NCI-H2227 (cell line): ENCODE measurements at regions not wholly inside any gene's neighbourhood (a gene's known extent, or its start where the extent isn't known, plus 50 kb on each side); places are given as distances from the start of the nearest gene placed in this dataset.

Source experiments
- DNase-seq: peaks from one replicate; lab custom pipeline; 2025; ENCODE audit not compliant: unreplicated experiment; lab: John Stamatoyannopoulos, UW

GRCh38 chr4:129668092-129668491 lies 572.1 kb downstream of the C4orf33 start:
- no peak for DNase-seq

- no peak for DNase-seq
Measured at GRCh38 chr4:129672941-129673340, 577.0 kb downstream of the C4orf33 start.

- no peak for DNase-seq
Measured at GRCh38 chr4:129675036-129675435, 579.1 kb downstream of the C4orf33 start.

GRCh38 chr4:129676934-129677333 lies 581.0 kb downstream of the C4orf33 start:
- DNase-seq, result no peak

- DNase-seq, result no peak
Measured at GRCh38 chr4:129682586-129682985, 586.6 kb downstream of the C4orf33 start.

GRCh38 chr4:129707949-129708348 lies 612.0 kb downstream of the C4orf33 start:
- DNase-seq, result no peak

GRCh38 chr4:129708784-129709183 lies 612.8 kb downstream of the C4orf33 start:
- no peak for DNase-seq

GRCh38 chr4:129738175-129738574 lies 642.2 kb downstream of the C4orf33 start:
- DNase-seq, result no peak

- no peak for DNase-seq
Measured at GRCh38 chr4:129747756-129748155, 651.8 kb downstream of the C4orf33 start.

GRCh38 chr4:129748991-129749390 lies 653.0 kb downstream of the C4orf33 start:
- DNase-seq, result no peak

- no peak for DNase-seq
Measured at GRCh38 chr4:129751646-129752045, 655.7 kb downstream of the C4orf33 start.

- no peak for DNase-seq
Measured at GRCh38 chr4:129783596-129783995, 687.6 kb downstream of the C4orf33 start.

GRCh38 chr4:129788486-129788885 lies 692.5 kb downstream of the C4orf33 start:
- DNase-seq, result peak; percentile 30

- peak; percentile 1 for DNase-seq
Measured at GRCh38 chr4:129804461-129804981, 708.6 kb downstream of the C4orf33 start.

GRCh38 chr4:129806986-129807385 lies 711.0 kb downstream of the C4orf33 start:
- DNase-seq, result no peak

GRCh38 chr4:129808242-129808641 lies 712.3 kb downstream of the C4orf33 start:
- DNase-seq, result no peak

- DNase-seq, result no peak
Measured at GRCh38 chr4:129821073-129821472, 725.1 kb downstream of the C4orf33 start.

GRCh38 chr4:129821963-129822362 lies 726.0 kb downstream of the C4orf33 start:
- DNase-seq, result no peak

- DNase-seq, result no peak
Measured at GRCh38 chr4:129822701-129823100, 726.7 kb downstream of the C4orf33 start.

- no peak for DNase-seq
Measured at GRCh38 chr4:129823105-129823504, 727.2 kb downstream of the C4orf33 start.

GRCh38 chr4:129829373-129829772 lies 733.4 kb downstream of the C4orf33 start:
- DNase-seq, result no peak

- no peak for DNase-seq
Measured at GRCh38 chr4:129839687-129840086, 743.7 kb downstream of the C4orf33 start.

GRCh38 chr4:129842096-129842495 lies 746.1 kb downstream of the C4orf33 start:
- DNase-seq, result no peak

- no peak for DNase-seq
Measured at GRCh38 chr4:129852434-129852833, 756.5 kb downstream of the C4orf33 start.
